NCI-H82 treated with DMSO at 0.1 percent for 48 hours (cell line): ENCODE measurements at regions not wholly inside any gene's neighbourhood (a gene's known extent, or its start where the extent isn't known, plus 50 kb on each side); places are given as distances from the start of the nearest gene placed in this dataset.

Experiments used
- DNase-seq: peaks from one replicate; lab custom pipeline; 2025; ENCODE audit not compliant: unreplicated experiment; lab: John Stamatoyannopoulos, UW

DNA sequence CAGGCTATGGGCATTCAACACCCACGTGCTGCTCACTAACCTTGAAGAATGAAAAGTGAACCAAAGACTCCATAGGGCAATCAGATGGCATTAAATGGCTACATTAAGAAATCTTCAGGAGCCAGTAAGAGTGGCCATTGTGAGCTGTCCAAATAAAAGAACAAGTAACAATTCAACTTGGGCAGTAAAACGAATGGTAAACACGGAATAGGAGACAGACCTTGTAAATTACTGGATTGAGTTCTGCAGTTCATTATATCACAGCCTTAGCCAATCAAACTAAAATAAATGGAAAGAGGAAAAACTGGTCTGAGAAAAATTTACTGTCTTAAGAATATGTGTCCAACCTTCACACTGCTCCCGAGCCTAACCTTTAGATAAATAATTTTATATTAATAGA is 306.5 kb upstream of the ZNF521 start:
- no peak for DNase-seq

GRCh38 chr18:25651553-25651952 is 299.6 kb upstream of the ZNF521 start:
- no peak for DNase-seq

- no peak for DNase-seq
Measured at GRCh38 chr18:25650201-25650941, 298.4 kb upstream of the ZNF521 start.

- no peak for DNase-seq
Measured at GRCh38 chr18:25648716-25649260, 296.8 kb upstream of the ZNF521 start.

DNA sequence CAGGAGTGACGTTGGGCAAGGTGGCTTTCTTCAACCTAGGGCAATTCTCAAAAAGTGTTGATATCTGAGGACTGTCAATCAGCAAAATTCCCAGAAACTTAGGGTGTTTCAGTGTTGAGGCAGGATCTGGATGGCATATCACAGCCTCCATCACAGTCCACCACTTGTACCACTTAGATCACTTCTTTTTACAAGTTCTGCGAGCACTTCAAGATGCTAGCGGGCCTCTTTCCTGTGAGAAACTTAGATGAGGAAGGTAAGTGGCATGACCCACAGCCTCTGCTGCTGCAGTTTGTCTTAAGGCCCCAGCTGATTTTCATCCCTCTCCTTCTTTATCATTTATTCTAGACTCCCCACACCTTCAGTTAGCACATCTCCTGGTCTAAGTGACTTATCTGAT is 295.4 kb upstream of the ZNF521 start:
- no peak for DNase-seq

DNA sequence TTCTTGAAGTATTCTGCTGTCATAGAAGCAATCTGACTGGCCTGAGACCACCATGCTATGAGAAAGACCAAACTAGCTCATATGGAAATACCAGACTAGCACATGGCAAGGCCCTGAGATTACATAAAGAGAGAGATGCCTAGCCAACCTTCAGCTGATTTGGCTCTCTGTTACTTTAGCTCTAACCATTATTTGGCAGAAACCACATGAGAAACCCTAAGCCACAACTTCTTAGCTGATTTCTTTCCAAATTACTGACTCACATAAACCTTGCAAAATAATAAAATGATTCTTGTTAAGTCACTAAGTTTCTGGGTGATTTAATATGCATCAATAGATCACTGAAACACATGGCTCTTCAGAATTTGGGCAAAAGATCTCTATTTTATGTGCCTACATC is 295.0 kb upstream of the ZNF521 start:
- no peak for DNase-seq

DNA sequence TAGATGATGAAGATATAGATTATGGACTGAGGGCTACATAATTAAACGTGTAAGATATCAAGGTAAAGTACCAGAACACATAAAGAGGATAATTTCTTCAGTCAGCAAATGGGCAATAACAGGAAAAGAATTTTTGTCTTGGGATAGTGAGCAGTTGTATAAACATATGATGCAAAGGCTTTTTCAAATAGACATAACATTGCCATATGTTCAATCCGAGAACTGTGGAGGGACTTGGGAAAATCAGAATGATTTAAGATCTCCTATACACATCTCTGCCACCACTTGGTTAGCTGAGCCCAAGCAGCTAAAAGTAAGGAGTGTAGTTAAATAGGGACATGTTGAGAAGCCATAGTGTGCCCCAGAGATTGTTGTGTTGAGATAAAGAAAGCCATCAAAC is 287.6 kb upstream of the ZNF521 start:
- DNase-seq, result no peak

- DNase-seq, result no peak
Measured at GRCh38 chr18:25633563-25633962, 281.6 kb upstream of the ZNF521 start.

GRCh38 chr18:25630682-25631081 is 278.7 kb upstream of the ZNF521 start:
- DNase-seq, result no peak

- no peak for DNase-seq
Measured at GRCh38 chr18:25621682-25622081, 269.7 kb upstream of the ZNF521 start.

DNA sequence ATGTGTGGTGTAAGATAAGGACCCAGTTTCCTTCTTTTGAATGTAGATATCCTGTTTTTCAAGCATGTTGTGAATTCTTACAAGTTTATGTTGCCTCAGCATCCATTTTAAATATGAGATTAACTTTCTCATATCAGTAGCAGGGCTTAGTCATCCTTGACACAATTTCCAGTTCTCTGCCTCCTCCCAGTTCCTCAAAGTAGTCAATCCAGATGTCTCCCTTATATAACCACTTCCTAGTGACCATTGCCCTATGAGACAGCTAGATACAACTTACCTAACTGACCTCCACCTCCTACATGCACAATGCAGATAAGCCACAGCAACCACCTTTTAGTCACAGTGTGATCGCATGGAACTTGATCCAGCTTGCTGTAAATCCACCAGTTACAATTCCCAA is 269.2 kb upstream of the ZNF521 start:
- DNase-seq, result no peak

DNA sequence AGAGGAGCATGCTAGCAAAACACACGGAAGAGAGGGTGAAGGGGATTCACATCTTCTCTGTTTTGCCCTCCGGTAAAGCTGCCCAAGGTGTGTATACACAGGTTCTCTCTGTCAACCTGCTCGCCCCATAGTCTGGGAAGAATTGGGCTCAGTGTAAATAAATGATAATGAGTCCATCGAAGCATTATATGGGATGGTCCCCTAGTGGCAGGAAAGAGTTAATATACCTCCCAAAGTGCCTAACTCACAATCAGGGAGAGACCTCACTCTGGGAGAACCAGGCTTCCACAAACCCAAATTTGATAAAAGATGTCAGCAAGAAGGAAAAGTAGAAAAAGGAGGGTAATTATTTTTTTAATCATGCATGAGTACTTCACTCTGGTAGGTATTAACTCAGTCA is 262.2 kb upstream of the ZNF521 start:
- no peak for DNase-seq

- DNase-seq, result no peak
Measured at GRCh38 chr18:25612466-25612865, 260.5 kb upstream of the ZNF521 start.

- no peak for DNase-seq
Measured at GRCh38 chr18:25608091-25608490, 256.1 kb upstream of the ZNF521 start.

DNA sequence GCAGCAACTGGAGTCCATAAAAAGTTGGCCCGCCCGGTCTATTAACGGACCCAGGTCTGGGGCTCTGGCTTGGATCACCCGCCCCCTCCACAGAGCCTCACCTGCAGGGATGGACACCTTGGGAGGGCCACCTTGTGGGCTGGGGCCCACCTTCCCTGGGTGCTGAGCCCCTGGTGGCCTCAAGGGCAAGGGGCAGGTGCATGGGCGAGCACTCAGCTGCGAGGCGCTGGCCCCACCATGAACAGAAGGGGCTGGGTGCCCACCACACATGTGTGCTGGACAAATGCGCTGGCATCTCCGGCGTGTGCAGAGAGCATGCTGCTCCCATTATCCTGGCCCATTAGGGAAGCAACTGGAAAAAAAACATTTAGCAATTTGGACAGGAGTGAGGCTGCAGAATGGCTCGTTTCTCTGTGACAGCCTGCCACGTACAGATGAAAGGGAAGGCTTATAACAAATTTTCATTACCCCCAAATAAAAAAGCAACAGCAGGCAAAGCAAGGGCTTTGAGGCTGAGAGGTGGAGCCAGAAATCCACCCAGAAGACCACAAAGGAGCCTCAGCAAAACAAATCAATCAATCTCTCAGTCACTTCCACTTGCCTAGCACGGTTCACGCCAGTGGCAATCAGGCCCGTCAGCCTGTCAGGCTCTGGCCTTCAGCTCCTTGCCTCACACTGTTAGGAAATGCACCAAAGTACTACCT is 253.1 kb upstream of the ZNF521 start:
- no peak for DNase-seq

GRCh38 chr18:25604196-25604893 is 252.4 kb upstream of the ZNF521 start:
- DNase-seq, result no peak

DNA sequence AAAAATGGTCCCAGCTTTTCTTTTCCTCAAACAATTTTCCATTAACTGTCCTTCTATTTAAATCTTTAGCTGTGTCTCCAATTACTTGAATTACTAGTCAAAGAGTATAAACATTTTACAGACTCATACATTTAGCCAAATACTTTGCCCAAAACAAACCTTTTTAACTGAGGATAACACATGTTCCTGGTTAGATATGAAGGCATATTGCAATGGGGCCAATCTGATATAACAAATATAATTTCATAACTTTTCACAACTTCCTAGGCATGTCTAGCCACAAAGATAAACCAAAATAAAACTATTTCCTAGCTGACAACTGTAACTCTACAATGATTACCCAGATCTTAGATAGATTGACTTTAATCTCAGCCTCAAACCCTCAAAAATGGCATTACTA is 247.5 kb upstream of the ZNF521 start:
- DNase-seq, result no peak

- DNase-seq, result no peak
Measured at GRCh38 chr18:25597476-25597875, 245.5 kb upstream of the ZNF521 start.

- no peak for DNase-seq
Measured at GRCh38 chr18:25595274-25596060, 243.5 kb upstream of the ZNF521 start.

DNA sequence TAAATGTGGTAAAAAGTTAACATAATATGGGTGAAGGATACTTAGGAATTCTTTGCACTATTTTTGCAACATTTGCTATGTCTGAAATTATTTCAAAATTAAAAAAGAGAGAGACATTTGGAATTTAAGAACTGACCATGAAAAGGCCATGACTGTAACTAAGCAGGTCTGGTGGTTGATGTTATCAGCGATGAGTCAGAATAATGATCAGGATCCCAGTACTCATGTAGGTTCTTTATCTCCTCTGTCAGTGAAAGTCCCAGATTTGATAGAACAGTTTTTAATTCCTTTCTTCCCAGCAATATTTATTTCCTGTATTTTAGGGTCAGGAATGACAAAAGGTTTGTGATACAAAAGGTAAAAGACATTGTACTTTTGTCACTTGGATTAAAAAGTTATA is 242.4 kb upstream of the ZNF521 start:
- no peak for DNase-seq

DNA sequence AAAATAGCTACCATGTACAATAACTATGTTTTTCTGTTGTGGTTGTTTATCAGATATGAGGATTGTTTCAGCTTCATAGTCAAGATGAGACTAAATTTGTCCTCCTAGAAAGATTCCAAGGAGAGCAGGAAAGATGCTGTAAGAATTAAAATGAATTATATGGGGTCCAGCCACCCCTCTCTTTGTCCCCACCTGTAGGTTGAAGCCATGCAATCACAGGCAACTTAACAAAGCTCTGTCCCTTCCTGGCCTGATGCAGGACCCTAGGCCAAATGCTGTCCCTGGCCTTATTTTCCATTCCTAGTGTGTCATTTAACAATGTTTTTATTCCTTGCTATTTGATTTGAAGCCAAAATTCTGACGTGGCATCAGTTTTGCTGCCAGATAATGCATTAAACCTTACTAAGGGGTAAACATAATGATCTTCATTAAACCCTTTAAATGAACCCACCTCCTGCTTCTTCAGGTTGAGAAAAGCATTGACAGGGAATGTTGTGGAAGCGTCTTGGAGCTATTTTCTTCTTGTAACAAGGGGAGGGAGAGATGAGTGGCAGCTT is 240.9 kb upstream of the ZNF521 start:
- no peak for DNase-seq
